HUES6 (cell line): ENCODE measurements at regions not wholly inside any gene's neighbourhood (a gene's known extent, or its start where the extent isn't known, plus 50 kb on each side); places are given as distances from the start of the nearest gene placed in this dataset.
"Not testable (repeated sequence)": the region's sequence is repeated elsewhere in the genome, so short reads cannot be mapped to it uniquely, and the experiment has no call there.

Source experiments
- H3K27ac ChIP-seq: 2 replicates; pipeline ENCODE4 v1.7.0; 2013; ENCODE audit warnings: low read depth, mild to moderate bottlenecking, low read length, inconsistent platforms
- H3K27me3 ChIP-seq: 2 replicates; pipeline ENCODE4 v1.6.1; 2013; ENCODE audit warnings: low read length; ENCODE audit not compliant: control insufficient read depth, insufficient read depth
- H3K36me3 ChIP-seq: 2 replicates; pipeline ENCODE4 v1.6.1; 2013; ENCODE audit warnings: low read length; ENCODE audit not compliant: control insufficient read depth, insufficient read depth
- H3K4me1 ChIP-seq: 2 replicates; pipeline ENCODE4 v1.6.1; 2013; ENCODE audit warnings: low read length; ENCODE audit not compliant: control insufficient read depth, insufficient read depth
- H3K4me3 ChIP-seq: 2 replicates; pipeline ENCODE4 v1.5.1; 2013; ENCODE audit warnings: low read depth, low read length
- H3K9ac ChIP-seq: one replicate; pipeline ENCODE4 v1.6.1; 2013; ENCODE audit warnings: mild to moderate bottlenecking, low read length
- H3K9me3 ChIP-seq: 2 replicates; pipeline ENCODE4 v1.6.1; 2013; ENCODE audit warnings: low read depth, low read length; ENCODE audit not compliant: control insufficient read depth, insufficient read depth

DNA sequence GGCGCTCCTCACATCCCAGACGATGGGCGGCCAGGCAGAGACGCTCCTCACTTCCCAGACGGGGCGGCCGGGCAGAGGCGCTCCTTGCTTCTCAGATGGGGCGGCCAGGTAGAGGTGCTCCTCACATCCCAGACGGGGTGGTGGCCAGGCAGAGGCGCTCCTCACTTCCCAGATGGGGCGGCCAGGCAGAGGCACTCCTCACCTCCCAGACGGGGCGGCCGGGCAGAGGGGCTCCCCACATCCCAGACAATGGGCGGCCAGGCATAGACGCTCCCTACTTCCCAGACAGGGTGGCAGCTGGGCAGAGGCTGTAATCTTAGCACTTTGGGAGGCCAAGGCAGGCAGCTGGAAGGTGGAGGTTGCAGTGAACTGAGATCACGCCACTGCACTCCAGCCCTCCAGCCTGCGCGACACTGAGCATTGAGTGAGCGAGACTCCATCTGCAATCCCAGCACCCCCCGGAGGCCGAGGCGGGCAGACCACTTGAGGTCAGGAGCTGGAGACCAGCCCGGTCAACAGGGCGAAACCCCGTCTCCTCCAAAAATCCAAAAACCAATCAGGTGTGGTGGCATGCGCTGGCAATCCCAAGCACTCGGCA is 833.7 kb upstream of the RAG2 start:
- peaks cover 28% of the 10 kb centered on the region for H3K9me3 ChIP-seq
- not testable (repeated sequence) for H3K36me3 ChIP-seq, H3K9ac ChIP-seq, H3K4me3 ChIP-seq, H3K27ac ChIP-seq, H3K27me3 ChIP-seq, H3K4me1 ChIP-seq

DNA sequence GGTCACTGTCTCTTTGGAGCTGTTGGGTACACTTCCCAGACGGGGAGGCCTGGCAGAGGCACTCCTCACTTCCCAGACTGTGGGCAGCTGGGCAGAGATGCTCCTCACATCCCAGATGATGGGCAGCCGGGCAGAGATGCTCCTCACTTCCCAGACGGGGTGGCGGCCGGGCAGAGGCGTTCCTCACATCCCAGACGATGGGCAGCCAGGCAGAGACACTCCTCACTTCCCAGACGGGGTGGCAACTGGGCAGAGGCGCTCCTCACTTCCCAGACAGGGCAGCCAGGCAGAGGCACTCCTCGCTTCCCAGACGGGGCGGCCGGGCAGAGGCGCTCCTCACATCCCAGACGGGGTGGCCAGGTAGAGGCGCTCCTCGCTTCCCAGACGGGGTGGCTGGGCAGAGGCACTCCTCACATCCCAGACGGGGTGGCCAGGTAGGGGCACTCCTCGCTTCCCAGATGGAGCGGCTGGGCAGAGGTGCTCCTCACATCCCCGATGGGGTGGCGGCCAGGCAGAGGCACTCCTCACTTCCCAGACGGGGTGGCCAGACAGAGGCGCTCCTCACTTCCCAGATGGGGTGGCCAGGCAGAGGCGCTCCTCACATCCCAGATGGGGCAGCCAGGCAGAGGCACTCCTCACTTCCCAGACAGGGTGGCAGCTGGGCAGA is 833.1 kb upstream of the RAG2 start:
- H3K4me1 ChIP-seq, H3K9ac ChIP-seq, H3K4me3 ChIP-seq, H3K27me3 ChIP-seq, H3K36me3 ChIP-seq, H3K27ac ChIP-seq: not testable (repeated sequence)
- H3K9me3 ChIP-seq: peaks cover 28% of the 10 kb centered on the region

DNA sequence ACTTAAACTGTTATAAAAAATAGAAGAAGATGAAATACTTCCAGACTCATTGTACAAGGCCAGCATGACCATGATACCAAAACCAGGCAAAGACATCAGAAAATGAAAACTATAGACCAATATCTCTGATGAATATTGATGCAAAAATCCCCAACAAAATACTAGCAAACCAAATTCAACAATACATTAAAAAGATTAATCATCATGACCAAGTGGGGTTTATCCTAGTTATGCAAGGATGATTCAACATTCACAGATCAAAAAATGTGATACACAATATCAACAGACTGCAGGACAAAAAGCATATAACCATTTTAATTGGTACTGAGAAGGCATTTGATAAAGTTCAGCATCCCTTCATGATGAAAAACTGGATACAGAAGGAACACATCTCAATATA is 824.5 kb upstream of the RAG2 start:
- no peaks in the 10 kb centered on the region for H3K4me1 ChIP-seq
- no peak overlapping the region for H3K4me3 ChIP-seq
- no peaks in the 10 kb centered on the region for H3K27me3 ChIP-seq
- H3K9me3 ChIP-seq: peaks cover 25% of the 10 kb centered on the region
- no peak overlapping the region for H3K9ac ChIP-seq
- no peak overlapping the region for H3K27ac ChIP-seq
- no peaks in the 10 kb centered on the region for H3K36me3 ChIP-seq

DNA sequence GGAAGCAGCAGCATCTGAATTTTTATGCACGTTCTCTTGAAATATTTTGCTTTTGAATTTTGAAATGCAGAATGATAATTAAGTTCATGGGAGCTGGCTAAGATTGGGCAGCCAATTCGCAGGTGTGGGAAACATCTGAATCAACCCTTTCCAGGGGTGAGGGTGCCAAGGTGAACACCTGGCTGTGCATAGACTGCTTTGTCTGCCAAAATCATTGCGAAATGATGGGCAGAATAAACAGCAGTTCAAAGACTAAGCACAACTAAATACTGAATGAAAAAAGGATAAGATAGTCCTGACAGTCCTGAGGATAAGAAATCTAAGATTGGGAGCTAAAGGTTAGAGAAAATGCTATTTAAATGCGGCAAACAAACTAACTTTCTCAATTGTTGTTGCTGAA is 813.3 kb upstream of the RAG2 start:
- Histone ChIP-seq H3K27ac (no peak overlapping the region), H3K9me3 (no peaks in the 10 kb centered on the region; the same call in 1 of the 2 replicates), H3K27me3 (no peaks in the 10 kb centered on the region), H3K4me3 (no peak overlapping the region), H3K9ac (no peak overlapping the region), H3K36me3 (no peaks in the 10 kb centered on the region), H3K4me1 (no peaks in the 10 kb centered on the region)

GRCh38 chr11:37409124-37409523 is 811.1 kb upstream of the RAG2 start:
- no peaks in the 10 kb centered on the region; the same call in 1 of the 2 replicates for H3K9me3 ChIP-seq
- H3K4me1 ChIP-seq: no peaks in the 10 kb centered on the region
- H3K4me3 ChIP-seq: no peak overlapping the region
- no peaks in the 10 kb centered on the region for H3K36me3 ChIP-seq
- no peak overlapping the region for H3K9ac ChIP-seq
- H3K27me3 ChIP-seq: no peaks in the 10 kb centered on the region
- H3K27ac ChIP-seq: no peak overlapping the region

DNA sequence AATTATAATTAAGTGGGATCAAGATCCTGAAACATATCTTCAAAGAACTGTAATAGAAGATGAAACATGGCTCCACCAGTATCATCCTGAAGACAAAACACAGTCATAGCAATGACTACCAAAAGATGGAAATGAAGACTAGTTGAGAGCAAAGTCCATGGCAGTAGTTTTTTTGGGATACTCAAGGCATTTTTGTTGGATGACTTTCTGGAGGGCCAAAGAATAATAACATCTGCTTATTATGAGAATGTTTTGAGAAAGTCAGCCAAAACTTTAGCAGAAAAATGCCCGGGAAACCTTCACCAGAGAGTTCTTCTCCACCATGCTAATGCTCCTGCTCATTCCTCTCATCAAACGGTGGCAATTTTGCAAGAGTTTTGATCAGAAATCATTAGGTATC is 809.4 kb upstream of the RAG2 start:
- Histone ChIP-seq H3K36me3 (no peaks in the 10 kb centered on the region), H3K9me3 (no peaks in the 10 kb centered on the region; the same call in 1 of the 2 replicates), H3K9ac (no peak overlapping the region), H3K4me3 (no peak overlapping the region), H3K27ac (no peak overlapping the region), H3K4me1 (no peaks in the 10 kb centered on the region), H3K27me3 (no peaks in the 10 kb centered on the region)

DNA sequence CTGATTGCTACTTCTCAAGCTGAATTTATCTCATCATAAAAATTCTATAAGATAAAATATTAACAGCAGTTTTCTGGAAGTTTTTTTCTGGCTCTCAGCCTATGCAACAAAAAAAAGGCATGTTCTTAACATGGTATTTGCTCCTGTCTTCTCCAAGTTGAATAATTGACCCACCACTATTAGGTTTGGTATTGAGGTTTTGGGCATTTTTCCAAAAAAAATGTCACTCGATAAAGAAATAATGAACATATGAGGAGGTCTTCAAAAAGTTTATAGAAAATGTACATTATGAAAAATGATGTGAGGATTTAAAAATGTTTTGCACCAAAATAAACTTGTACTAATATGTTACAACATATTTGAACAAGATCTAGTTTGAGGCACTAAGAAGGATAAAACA is 808.6 kb upstream of the RAG2 start:
- Histone ChIP-seq H3K9ac (no peak overlapping the region), H3K9me3 (no peaks in the 10 kb centered on the region; the same call in 1 of the 2 replicates), H3K27me3 (no peaks in the 10 kb centered on the region), H3K36me3 (no peaks in the 10 kb centered on the region), H3K4me3 (no peak overlapping the region), H3K4me1 (no peaks in the 10 kb centered on the region), H3K27ac (no peak overlapping the region)

DNA sequence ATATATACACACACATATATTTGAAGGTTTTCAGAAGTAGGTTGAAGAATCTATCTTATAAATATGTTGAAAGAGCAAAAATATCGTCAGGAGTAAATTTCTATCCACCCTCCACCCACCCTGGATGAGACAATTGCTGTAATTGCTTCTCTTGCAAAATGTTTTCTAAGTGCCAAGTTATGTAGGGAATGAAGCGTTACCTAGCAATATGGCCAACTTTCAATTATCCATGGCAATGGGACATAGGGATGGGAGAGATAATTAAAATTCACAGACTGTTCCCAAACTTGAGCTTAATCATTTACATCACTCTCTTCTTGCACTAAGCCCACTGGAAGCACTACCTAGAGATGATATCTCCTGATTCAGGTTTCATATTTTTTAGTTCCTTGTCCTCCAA is 806.2 kb upstream of the RAG2 start:
- Histone ChIP-seq H3K27me3 (no peaks in the 10 kb centered on the region), H3K36me3 (no peaks in the 10 kb centered on the region), H3K4me1 (no peaks in the 10 kb centered on the region), H3K4me3 (no peak overlapping the region), H3K9me3 (no peaks in the 10 kb centered on the region; the same call in 1 of the 2 replicates), H3K27ac (no peak overlapping the region), H3K9ac (no peak overlapping the region)

DNA sequence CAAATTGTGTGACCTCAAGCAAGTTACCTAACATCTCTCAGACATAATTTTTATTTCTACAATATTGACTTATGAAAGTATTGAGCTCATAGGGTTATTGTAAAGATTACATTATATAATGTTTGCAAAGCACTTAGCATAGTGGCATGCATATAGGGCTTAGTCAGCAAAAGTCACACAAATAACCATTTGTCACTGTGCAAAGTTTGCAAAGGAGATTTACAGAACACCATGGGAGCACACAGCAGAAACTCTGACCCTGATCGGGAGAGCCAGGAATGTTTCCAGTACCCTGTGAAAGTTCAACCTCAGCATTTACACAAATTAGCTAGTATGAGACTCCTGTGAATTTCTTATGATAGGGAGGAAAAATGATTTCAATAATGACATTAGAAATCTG is 804.6 kb upstream of the RAG2 start:
- H3K4me1 ChIP-seq: no peaks in the 10 kb centered on the region
- no peak overlapping the region for H3K4me3 ChIP-seq
- no peaks in the 10 kb centered on the region for H3K36me3 ChIP-seq
- no peak overlapping the region for H3K9ac ChIP-seq
- no peak overlapping the region for H3K27ac ChIP-seq
- H3K27me3 ChIP-seq: no peaks in the 10 kb centered on the region
- H3K9me3 ChIP-seq: 0 out of 2 replicates have a peak, but pooled peaks cover 3% of the 10 kb centered on the region

DNA sequence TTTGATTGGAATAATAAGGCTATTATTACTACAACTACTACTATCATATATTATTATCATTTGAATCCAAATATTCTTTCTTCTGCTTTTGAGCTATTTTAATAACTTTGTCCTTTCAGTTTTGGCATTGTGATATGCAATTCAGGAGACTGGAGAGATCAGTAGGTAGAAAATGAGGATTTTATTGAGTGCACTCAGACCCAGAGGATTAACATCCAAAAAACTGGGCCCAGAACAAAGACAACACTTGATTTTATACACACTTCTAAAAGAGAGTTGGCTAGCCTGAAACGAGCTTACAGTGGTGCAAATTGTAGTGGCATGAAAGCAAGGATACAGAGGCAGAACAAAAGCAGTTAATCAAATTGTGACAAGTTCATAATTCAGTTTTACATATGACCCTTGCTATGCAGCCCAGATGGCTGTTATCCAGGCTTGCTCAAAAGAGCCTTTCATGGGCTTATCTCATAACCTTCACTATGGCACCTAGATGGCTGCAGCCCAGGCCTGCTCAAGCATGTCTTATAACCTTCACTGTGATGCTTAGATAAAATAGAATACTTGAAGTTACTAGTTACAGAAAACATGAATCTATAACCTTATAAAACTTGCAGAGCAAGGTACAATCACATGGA is 796.3 kb upstream of the RAG2 start:
- Histone ChIP-seq H3K27ac (no peak overlapping the region), H3K27me3 (no peaks in the 10 kb centered on the region), H3K36me3 (no peaks in the 10 kb centered on the region), H3K9me3 (peaks cover 23% of the 10 kb centered on the region), H3K9ac (no peak overlapping the region), H3K4me1 (no peaks in the 10 kb centered on the region), H3K4me3 (no peak overlapping the region)

GRCh38 chr11:37391615-37392014 is 793.6 kb upstream of the RAG2 start:
- H3K9me3 ChIP-seq: peaks cover 20% of the 10 kb centered on the region
- no peaks in the 10 kb centered on the region for H3K36me3 ChIP-seq
- H3K9ac ChIP-seq: no peak overlapping the region
- no peaks in the 10 kb centered on the region for H3K27me3 ChIP-seq
- no peak overlapping the region for H3K27ac ChIP-seq
- H3K4me1 ChIP-seq: no peaks in the 10 kb centered on the region
- H3K4me3 ChIP-seq: no peak overlapping the region
